ENCODE measurements at regions not wholly inside any gene's neighbourhood (a gene's known extent, or its start where the extent isn't known, plus 50 kb on each side); places are given as distances from the start of the nearest gene placed in this dataset.

- ChIA-PET POLR2A (no interaction called here), CTCF (no interaction called here)
- Histone ChIP-seq H3K4me3 (ENCODE audit: low read depth, low read length) (no peak overlapping the region), H3K36me3 (ENCODE audit: control insufficient read depth in 2 of 2, insufficient read depth in 1 of 2, low read length in 2 of 2) (no peaks in the 10 kb centered on the region), H3K27ac (ENCODE audit: extremely low read depth, low read depth, low read length) (no peak overlapping the region), H3K4me1 (ENCODE audit: control insufficient read depth, insufficient read depth, low read length) (no peaks in the 10 kb centered on the region), H3K9me3 (ENCODE audit: control insufficient read depth, insufficient read depth, low read depth, low read length) (no peaks in the 10 kb centered on the region)
- no peak for TF ChIP-seq BCL11B (tag by site-specific recombination; IDR thresholded peaks at IDR 0.05; ENCODE audit: low read depth)
- no peak for TF ChIP-seq ZNF19 (tag by site-specific recombination; IDR thresholded peaks at IDR 0.05; ENCODE audit: low read depth)
- no peak for TF ChIP-seq ZFP3 (tag by site-specific recombination; IDR thresholded peaks at IDR 0.05; ENCODE audit: low read depth)
- no peak for TF ChIP-seq GFI1B (tag by site-specific recombination; IDR thresholded peaks at IDR 0.05)
- no peak for TF ChIP-seq ZNF133 (tag by site-specific recombination; IDR thresholded peaks at IDR 0.05)
- TF ChIP-seq YY1 (tag by site-specific recombination; IDR thresholded peaks at IDR 0.05), result no peak
- TF ChIP-seq KLF9 (tag by site-specific recombination; IDR thresholded peaks at IDR 0.05; ENCODE audit: low read depth), result no peak
- no peak for TF ChIP-seq CTCF (tag by site-specific recombination; IDR thresholded peaks at IDR 0.05)
- no peak for TF ChIP-seq ZNF354C (tag by site-specific recombination; IDR thresholded peaks at IDR 0.05; ENCODE audit: borderline replicate concordance, low read depth)
- TF ChIP-seq ZNF146 (tag by site-specific recombination; IDR thresholded peaks at IDR 0.05), result no peak
- TF ChIP-seq ZNF670 (tag by site-specific recombination; IDR thresholded peaks at IDR 0.05; ENCODE audit: low read depth), result no peak
- TF ChIP-seq ZNF335 (tag by site-specific recombination; conservative IDR thresholded peaks at IDR 0.05), result no peak
- TF ChIP-seq ZNF175 (tag by site-specific recombination; IDR thresholded peaks at IDR 0.05), result no peak
- TF ChIP-seq KLF8 (tag by site-specific recombination; IDR thresholded peaks at IDR 0.05), result no peak
- TF ChIP-seq ZNF518A (tag by site-specific recombination; conservative IDR thresholded peaks at IDR 0.05; ENCODE audit: low read depth), result no peak
- no peak for TF ChIP-seq HOXD13 (CRISPR knock-in tag; IDR thresholded peaks at IDR 0.05; ENCODE audit: borderline replicate concordance)
- TF ChIP-seq ZNF26 (tag by site-specific recombination; IDR thresholded peaks at IDR 0.05), result no peak
- no peak for TF ChIP-seq ZNF488 (tag by site-specific recombination; IDR thresholded peaks at IDR 0.05)
- no peak for TF ChIP-seq ZNF626 (tag by site-specific recombination; IDR thresholded peaks at IDR 0.05)
Measured at GRCh38 chr17:53471514-53471913, 351.2 kb upstream of the KIF2B start.
